Trophoblast cell (in vitro differentiated cells and primary cell): ENCODE measurements at regions not wholly inside any gene's neighbourhood (a gene's known extent, or its start where the extent isn't known, plus 50 kb on each side); places are given as distances from the start of the nearest gene placed in this dataset.

ENCODE experiments used
- DNase-seq, 2 donors: peaks; one replicate each; pipeline ENCODE4 v3.0.0-alpha.2; 2016
- H2AFZ ChIP-seq: 2 replicates; pipeline ENCODE4 v1.6.1; 2013; ENCODE audit warnings: low read length, moderate library complexity, mild to moderate bottlenecking; ENCODE audit not compliant: insufficient read depth, poor library complexity
- H2AK5ac ChIP-seq: 2 replicates; pipeline ENCODE4 v1.6.1; 2013; ENCODE audit warnings: mild to moderate bottlenecking, low read length
- H2BK120ac ChIP-seq: 2 replicates; pipeline ENCODE4 v1.6.1; 2013; ENCODE audit warnings: low read length, mild to moderate bottlenecking, moderate library complexity; ENCODE audit not compliant: insufficient read depth, poor library complexity
- H2BK12ac ChIP-seq: 2 replicates; pipeline ENCODE4 v1.6.1; 2013; ENCODE audit warnings: mild to moderate bottlenecking, low read length, moderate library complexity
- H2BK5ac ChIP-seq: 2 replicates; pipeline ENCODE4 v1.6.1; 2013; ENCODE audit warnings: low read length, low read depth, moderate library complexity, mild to moderate bottlenecking; ENCODE audit not compliant: poor library complexity
- H3K14ac ChIP-seq: 2 replicates; pipeline ENCODE4 v1.6.1; 2013; ENCODE audit warnings: mild to moderate bottlenecking, low read length
- H3K18ac ChIP-seq: 2 replicates; pipeline ENCODE4 v1.6.1; 2013; ENCODE audit warnings: mild to moderate bottlenecking, low read length
- H3K23ac ChIP-seq: 2 replicates; pipeline ENCODE4 v1.6.1; 2013; ENCODE audit warnings: low read length
- H3K27ac ChIP-seq: 2 replicates; pipeline ENCODE4 v1.5.1; 2013; ENCODE audit warnings: low read depth, mild to moderate bottlenecking, inconsistent platforms, low read length, moderate library complexity
- H3K27me3 ChIP-seq: 2 replicates; pipeline ENCODE4 v1.6.1; 2013; ENCODE audit warnings: inconsistent platforms, mild to moderate bottlenecking, low read length, moderate library complexity; ENCODE audit not compliant: insufficient read depth
- H3K36me3 ChIP-seq, 2 experiments: 1 replicate in 1 of 2; 2 replicates in 1 of 2; pipeline ENCODE4 v1.6.1; 2013; ENCODE audit warnings: low read length in 2 of 2, mild to moderate bottlenecking in 2 of 2, moderate library complexity in 1 of 2; ENCODE audit not compliant: insufficient read depth in 2 of 2, control insufficient read depth in 1 of 2
- H3K4ac ChIP-seq: 2 replicates; pipeline ENCODE4 v1.6.1; 2013; ENCODE audit warnings: low read depth, mild to moderate bottlenecking, low read length, moderate library complexity
- H3K4me1 ChIP-seq, 2 experiments: 1 replicate in 1 of 2; 2 replicates in 1 of 2; pipeline ENCODE4 v1.6.1; 2013; ENCODE audit warnings: low read length in 2 of 2, mild to moderate bottlenecking in 2 of 2, moderate library complexity in 1 of 2; ENCODE audit not compliant: insufficient read depth in 2 of 2, control insufficient read depth in 1 of 2
- H3K4me2 ChIP-seq: 2 replicates; pipeline ENCODE4 v1.6.1; 2013; ENCODE audit warnings: inconsistent platforms, mild to moderate bottlenecking, low read length, moderate library complexity
- H3K4me3 ChIP-seq: 2 replicates; pipeline ENCODE4 v1.5.1; 2013; ENCODE audit warnings: mild to moderate bottlenecking, low read depth, low read length, inconsistent platforms
- H3K79me1 ChIP-seq: one replicate; pipeline ENCODE4 v1.6.1; 2013; ENCODE audit warnings: low read length
- H3K79me2 ChIP-seq: 2 replicates; pipeline ENCODE4 v1.6.1; 2013; ENCODE audit warnings: low read length, mild to moderate bottlenecking; ENCODE audit not compliant: control insufficient read depth, insufficient read depth, poor library complexity
- H3K9ac ChIP-seq: 2 replicates; pipeline ENCODE4 v1.6.1; 2013; ENCODE audit warnings: mild to moderate bottlenecking, low read length
- H3K9me3 ChIP-seq: 2 replicates; pipeline ENCODE4 v1.6.1; 2013; ENCODE audit warnings: low read depth, mild to moderate bottlenecking, control low read depth, inconsistent platforms, low read length; ENCODE audit not compliant: insufficient read depth
- H4K12ac ChIP-seq: 2 replicates; pipeline ENCODE4 v1.6.1; 2013; ENCODE audit warnings: low read depth, mild to moderate bottlenecking, low read length, moderate library complexity
- H4K8ac ChIP-seq: 2 replicates; pipeline ENCODE4 v1.6.1; 2013; ENCODE audit warnings: low read depth, mild to moderate bottlenecking, low read length, moderate library complexity
- H4K91ac ChIP-seq: one replicate; pipeline ENCODE4 v1.6.1; 2013; ENCODE audit warnings: low read depth, mild to moderate bottlenecking, low read length, moderate library complexity
- WGBS: extraction: QIAGEN DNeasy Blood & Tissue Kit; methylation state at CpG from one replicate; pipeline ENCODE4 v1.1.7; 2013; ENCODE audit warnings: missing lambda C conversion rate; ENCODE audit not compliant: insufficient read length, insufficient coverage; ENCODE audit errors: extremely low coverage; 5-methylcytosine and 5-hydroxymethylcytosine counted together

DNA sequence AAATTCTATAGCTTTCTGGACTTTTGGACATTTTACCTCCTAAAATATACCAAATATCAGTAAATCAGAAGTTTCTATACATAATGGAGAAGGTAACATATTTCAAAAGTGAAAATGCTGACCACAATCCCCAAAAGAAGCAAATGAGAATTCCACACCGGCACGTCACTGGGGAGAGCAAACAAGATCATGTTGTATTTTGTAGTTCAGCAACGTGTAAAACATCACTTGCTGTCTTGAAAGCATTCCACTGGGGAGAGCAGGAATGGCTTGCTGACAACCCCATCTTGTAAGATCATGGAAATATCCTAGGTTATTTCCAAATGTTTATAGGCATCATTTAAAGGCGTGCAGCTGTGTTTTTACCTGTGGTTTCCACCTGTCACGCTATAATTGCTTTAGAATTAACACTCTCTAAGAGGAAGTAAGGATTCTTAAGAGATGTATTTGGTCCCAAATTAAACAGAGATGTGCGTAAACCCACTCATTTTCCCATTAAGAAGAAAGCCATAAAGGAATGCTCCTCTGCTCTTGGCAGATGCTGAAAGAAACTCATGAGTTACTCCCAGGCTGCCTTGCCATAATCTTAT lies 397.1 kb upstream of the POT1 start:
- no peaks in the 10 kb centered on the region for H3K36me3 ChIP-seq
- no peak overlapping the region for H2BK120ac ChIP-seq
- H3K9ac ChIP-seq: no peak overlapping the region
- H3K27ac ChIP-seq: no peak overlapping the region
- H3K79me1 ChIP-seq: no peaks in the 10 kb centered on the region
- no peak overlapping the region for H3K23ac ChIP-seq
- H3K27me3 ChIP-seq: no peaks in the 10 kb centered on the region
- H4K91ac ChIP-seq: no peak overlapping the region
- H3K4ac ChIP-seq: no peak overlapping the region
- H2AFZ ChIP-seq: no peak overlapping the region
- no peaks in the 10 kb centered on the region for H3K9me3 ChIP-seq
- H3K18ac ChIP-seq: no peak overlapping the region
- no peak overlapping the region for H3K4me2 ChIP-seq
- no peak overlapping the region for H4K8ac ChIP-seq
- H3K4me1 ChIP-seq: no peaks in the 10 kb centered on the region
- no peak overlapping the region for H3K14ac ChIP-seq
- no CpG with 5 or more reads among the region's 6 CpGs for whole genome bisulfite sequencing
- no peaks in the 10 kb centered on the region for H3K79me2 ChIP-seq
- DNase-seq: no peak
- no peak overlapping the region for H2BK12ac ChIP-seq
- no peak overlapping the region for H3K4me3 ChIP-seq
- no peak overlapping the region for H4K12ac ChIP-seq
- no peak overlapping the region for H2BK5ac ChIP-seq
- H2AK5ac ChIP-seq: no peak overlapping the region

DNA sequence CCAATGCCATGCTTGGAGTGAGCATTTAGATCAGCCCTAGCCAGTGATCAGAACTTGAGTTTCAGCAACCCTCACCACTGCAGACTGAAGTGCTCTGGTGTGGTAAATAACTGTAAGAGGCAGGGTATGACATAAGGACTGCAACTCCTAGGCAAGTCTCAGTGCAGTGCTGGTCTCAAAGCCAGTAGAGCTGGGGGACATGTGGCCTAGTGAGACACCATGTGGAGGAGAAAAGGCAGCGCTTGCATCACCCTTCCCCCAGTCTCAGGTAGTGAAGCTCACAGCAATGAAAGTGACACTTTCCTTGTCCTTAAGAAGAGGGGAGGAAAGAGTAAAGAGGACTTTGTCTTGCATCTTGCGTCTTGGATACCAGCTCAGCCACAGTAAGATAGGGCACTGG lies 386.8 kb upstream of the POT1 start:
- Histone ChIP-seq H3K36me3 (peaks cover 0 to 2% of the 10 kb centered on the region in 2 experiments), H3K4me2 (no peak overlapping the region), H3K18ac (no peak overlapping the region), H4K8ac (no peak overlapping the region), H3K4ac (no peak overlapping the region), H3K4me3 (no peak overlapping the region), H3K27me3 (no peaks in the 10 kb centered on the region), H3K27ac (no peak overlapping the region), H3K9ac (no peak overlapping the region), H3K14ac (no peak overlapping the region), H2BK12ac (no peak overlapping the region), H2AFZ (no peak overlapping the region), H2AK5ac (no peak overlapping the region), H4K91ac (no peak overlapping the region), H3K23ac (no peak overlapping the region), H2BK120ac (no peak overlapping the region), H3K79me1 (no peaks in the 10 kb centered on the region), H4K12ac (no peak overlapping the region), H2BK5ac (no peak overlapping the region), H3K4me1 (no peaks in the 10 kb centered on the region), H3K79me2 (no peaks in the 10 kb centered on the region), H3K9me3 (peaks cover 9% of the 10 kb centered on the region)
- DNase-seq: peak in 1 of 2 donors; percentile 3
- no CpG with 5 or more reads among the region's 2 CpGs for WGBS

DNA sequence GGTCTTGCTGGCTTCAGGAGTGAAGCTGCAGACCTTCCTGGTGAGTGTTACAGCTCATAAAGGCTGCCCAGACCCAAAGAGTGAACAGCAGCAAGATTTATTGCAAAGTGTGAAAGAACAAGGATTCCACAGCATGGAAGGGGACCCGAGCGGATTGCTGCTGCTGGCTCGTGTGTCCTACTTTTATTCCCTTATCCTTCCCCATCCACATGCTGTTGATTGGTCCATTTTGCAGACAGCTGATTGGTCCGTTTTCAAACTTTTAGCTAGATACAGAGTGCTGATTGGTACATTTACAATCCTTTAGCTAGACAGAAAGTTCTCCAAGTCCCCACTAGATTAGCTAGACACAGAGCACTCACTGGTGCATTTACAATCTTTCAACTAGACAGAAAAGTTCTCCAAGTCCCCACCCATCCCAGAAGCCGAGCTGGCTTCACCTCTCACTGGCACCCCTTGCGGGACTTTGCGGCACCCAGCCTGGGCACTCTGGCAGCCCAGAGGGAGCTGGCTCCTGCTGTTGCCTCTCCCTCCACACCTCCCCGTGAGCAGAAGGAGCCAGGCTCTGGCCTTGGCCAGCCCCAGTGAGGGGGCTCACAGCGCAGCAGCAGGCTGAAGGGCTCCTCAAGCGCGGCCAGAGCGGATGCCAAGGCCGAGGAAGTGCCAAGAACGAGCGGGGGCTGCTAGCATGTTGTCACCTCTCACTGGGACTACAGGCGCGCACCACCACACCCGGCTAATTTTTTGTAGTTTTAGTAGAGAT lies 369.6 kb upstream of the POT1 start:
- H3K4ac ChIP-seq: no peak overlapping the region
- no peaks in the 10 kb centered on the region for H3K36me3 ChIP-seq
- H3K79me2 ChIP-seq: no peaks in the 10 kb centered on the region
- H3K4me1 ChIP-seq: no peaks in the 10 kb centered on the region
- no peak overlapping the region for H2BK12ac ChIP-seq
- H3K18ac ChIP-seq: no peak overlapping the region
- H4K91ac ChIP-seq: no peak overlapping the region
- H2AFZ ChIP-seq: no peak overlapping the region
- no peak overlapping the region for H2BK5ac ChIP-seq
- H2BK120ac ChIP-seq: no peak overlapping the region
- no peak overlapping the region for H4K8ac ChIP-seq
- H3K14ac ChIP-seq: no peak overlapping the region
- no peaks in the 10 kb centered on the region for H3K9me3 ChIP-seq
- H3K4me2 ChIP-seq: no peak overlapping the region
- no peak overlapping the region for H3K9ac ChIP-seq
- no peak overlapping the region for H3K4me3 ChIP-seq
- no peak overlapping the region for H3K27ac ChIP-seq
- no peak overlapping the region for H4K12ac ChIP-seq
- no peak overlapping the region for H3K23ac ChIP-seq
- no peaks in the 10 kb centered on the region for H3K27me3 ChIP-seq
- no peak overlapping the region for H2AK5ac ChIP-seq
- DNase-seq: no peak
- H3K79me1 ChIP-seq: no peaks in the 10 kb centered on the region
- no CpG with 5 or more reads among the region's 18 CpGs for whole genome bisulfite sequencing

DNA sequence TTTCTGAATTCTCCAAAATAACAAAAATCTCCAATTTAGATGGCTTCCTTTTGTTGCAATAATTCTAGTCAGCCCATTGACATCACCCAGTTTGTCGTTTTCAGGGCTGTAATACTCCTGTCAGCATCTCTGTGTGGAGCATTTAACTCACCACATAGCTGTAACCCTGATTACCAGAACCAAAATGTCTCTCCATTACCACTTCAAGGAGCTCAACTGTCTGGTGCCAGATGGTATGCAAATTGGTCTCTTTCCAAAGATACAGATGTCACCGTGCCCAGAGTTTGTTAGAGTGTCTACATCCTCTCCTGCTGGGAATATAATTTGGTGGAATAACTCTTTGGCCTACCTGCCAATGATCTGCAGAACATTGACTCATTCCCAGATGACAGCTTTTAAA lies 350.3 kb upstream of the POT1 start:
- no peak for DNase-seq
- no peak overlapping the region for H3K4me2 ChIP-seq
- H3K14ac ChIP-seq: no peak overlapping the region
- H4K12ac ChIP-seq: no peak overlapping the region
- no peak overlapping the region for H3K4me3 ChIP-seq
- no peak overlapping the region for H3K9ac ChIP-seq
- no peaks in the 10 kb centered on the region for H3K79me2 ChIP-seq
- no CpG with 5 or more reads among the region's 2 CpGs for WGBS
- no peak overlapping the region for H3K23ac ChIP-seq
- H3K79me1 ChIP-seq: no peaks in the 10 kb centered on the region
- H3K27me3 ChIP-seq: no peaks in the 10 kb centered on the region
- no peaks in the 10 kb centered on the region for H3K4me1 ChIP-seq
- no peak overlapping the region for H3K4ac ChIP-seq
- no peak overlapping the region for H4K8ac ChIP-seq
- H3K27ac ChIP-seq: no peak overlapping the region
- H3K18ac ChIP-seq: no peak overlapping the region
- H2BK12ac ChIP-seq: no peak overlapping the region
- no peak overlapping the region for H2BK120ac ChIP-seq
- no peaks in the 10 kb centered on the region for H3K36me3 ChIP-seq
- no peak overlapping the region for H2AK5ac ChIP-seq
- H2BK5ac ChIP-seq: no peak overlapping the region
- H3K9me3 ChIP-seq: no peaks in the 10 kb centered on the region
- no peak overlapping the region for H4K91ac ChIP-seq
- H2AFZ ChIP-seq: no peak overlapping the region
